ENCODE measurements at regions not wholly inside any gene's neighbourhood (a gene's known extent, or its start where the extent isn't known, plus 50 kb on each side); places are given as distances from the start of the nearest gene placed in this dataset.

GRCh38 chr11:37718431-37718999 is 1120.5 kb upstream of the RAG2 start:
- no peak for TF ChIP-seq CTCF (IDR thresholded peaks at IDR 0.05)
- no peak for TF ChIP-seq POLR2A (IDR thresholded peaks at IDR 0.05)
